ENCODE measurements at regions not wholly inside any gene's neighbourhood (a gene's known extent, or its start where the extent isn't known, plus 50 kb on each side); places are given as distances from the start of the nearest gene placed in this dataset.

DNA sequence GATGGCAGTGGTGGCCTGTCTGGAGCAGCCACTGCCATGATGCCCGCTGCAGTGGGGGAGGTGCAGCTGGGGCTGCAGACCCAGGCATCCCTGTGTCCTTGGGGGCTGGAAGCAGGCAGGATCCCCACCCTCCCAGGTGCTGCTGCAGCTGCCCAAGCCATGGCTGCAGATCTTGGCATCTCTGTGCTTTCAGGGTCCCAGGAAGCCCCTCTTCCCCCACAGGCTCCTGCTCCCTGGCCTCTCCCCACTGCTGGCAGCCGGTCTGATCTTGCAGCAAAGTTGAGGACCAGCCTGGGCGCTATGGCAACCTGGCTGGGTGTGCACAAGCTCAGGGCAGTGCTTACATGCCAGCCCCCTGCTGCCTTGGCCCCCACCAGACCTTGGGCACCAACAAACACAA is 78.5 kb downstream of the SAMD9 start:
- no peak overlapping the region for H3K27ac ChIP-seq
- TF ChIP-seq ZFX (IDR thresholded peaks at IDR 0.05), result no peak
- TF ChIP-seq, protein P1, sequence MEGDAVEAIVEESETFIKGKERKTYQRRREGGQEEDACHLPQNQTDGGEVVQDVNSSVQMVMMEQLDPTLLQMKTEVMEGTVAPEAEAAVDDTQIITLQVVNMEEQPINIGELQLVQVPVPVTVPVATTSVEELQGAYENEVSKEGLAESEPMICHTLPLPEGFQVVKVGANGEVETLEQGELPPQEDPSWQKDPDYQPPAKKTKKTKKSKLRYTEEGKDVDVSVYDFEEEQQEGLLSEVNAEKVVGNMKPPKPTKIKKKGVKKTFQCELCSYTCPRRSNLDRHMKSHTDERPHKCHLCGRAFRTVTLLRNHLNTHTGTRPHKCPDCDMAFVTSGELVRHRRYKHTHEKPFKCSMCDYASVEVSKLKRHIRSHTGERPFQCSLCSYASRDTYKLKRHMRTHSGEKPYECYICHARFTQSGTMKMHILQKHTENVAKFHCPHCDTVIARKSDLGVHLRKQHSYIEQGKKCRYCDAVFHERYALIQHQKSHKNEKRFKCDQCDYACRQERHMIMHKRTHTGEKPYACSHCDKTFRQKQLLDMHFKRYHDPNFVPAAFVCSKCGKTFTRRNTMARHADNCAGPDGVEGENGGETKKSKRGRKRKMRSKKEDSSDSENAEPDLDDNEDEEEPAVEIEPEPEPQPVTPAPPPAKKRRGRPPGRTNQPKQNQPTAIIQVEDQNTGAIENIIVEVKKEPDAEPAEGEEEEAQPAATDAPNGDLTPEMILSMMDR (conservative IDR thresholded peaks at IDR 0.05), result no peak

DNA sequence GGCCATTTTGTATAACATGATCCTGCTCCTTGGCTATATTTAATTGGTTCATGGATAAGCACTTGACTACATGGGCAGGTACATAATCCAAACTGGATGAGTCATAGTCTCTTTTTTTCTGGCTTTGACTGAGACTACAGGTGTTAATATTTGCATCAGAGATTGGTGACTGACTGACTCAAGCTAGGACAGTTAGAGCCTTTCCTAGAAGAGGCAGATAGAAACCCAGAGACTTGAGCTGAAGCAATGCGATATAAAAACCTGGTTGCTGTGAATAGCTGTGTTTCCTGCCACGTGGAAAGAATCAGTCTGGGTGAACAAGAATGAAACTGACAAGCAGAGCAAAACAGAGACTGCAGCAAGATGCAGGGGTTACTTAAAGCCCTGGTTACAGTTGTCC is 81.0 kb downstream of the SAMD9 start:
- TF ChIP-seq, protein P1 (conservative IDR thresholded peaks at IDR 0.05), result no peak
- no peak for TF ChIP-seq ZFX (IDR thresholded peaks at IDR 0.05)
- no peak overlapping the region for H3K27ac ChIP-seq

DNA sequence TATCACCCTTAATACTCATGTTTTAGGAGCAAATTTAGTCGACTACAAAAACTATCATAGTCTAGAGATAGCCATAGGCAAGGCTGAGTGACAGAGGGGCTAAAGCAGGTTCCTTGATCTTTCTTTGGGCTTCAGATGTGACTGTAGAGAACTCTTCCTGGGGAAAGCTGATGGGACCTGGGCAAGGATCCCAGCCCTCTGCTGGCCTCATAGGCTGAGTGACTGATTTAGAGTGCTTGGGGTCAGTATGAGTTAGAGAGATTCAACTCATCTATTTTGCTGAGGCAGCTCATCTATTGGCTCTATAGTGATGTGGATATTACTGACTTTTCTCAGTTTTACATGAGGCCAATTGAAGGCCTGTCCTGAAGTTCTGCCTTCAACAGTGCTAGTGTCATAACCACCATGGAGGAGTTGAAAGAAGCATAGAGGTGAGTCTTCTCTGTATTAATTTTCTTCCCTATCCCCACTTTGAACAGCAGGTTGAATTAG is 81.6 kb downstream of the SAMD9 start:
- no peak for TF ChIP-seq ZFX (IDR thresholded peaks at IDR 0.05)
- TF ChIP-seq, protein P1 (conservative IDR thresholded peaks at IDR 0.05), result no peak
- H3K27ac ChIP-seq, result no peak overlapping the region

DNA sequence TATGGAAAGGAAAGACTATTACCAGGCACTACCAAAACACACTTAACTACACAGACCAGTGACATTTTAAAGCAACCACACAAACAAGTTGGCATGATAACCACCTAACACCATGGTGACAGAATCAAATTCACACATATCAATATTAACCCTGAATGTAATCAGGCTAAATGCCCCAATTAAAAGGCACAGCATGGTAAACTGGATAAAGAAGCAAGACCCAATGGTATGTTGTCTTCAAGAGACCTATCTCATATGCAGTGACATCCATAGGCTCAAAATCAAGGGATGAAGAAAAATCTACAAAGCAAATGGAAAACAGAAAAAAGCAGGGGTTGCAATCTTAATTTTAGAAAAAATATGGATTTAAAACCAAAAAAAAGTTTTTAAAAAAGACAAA is 86.0 kb downstream of the SAMD9 start:
- TF ChIP-seq ZFX (IDR thresholded peaks at IDR 0.05), result no peak
- TF ChIP-seq, protein P1 (conservative IDR thresholded peaks at IDR 0.05), result no peak
- H3K27ac ChIP-seq, result no peak overlapping the region

DNA sequence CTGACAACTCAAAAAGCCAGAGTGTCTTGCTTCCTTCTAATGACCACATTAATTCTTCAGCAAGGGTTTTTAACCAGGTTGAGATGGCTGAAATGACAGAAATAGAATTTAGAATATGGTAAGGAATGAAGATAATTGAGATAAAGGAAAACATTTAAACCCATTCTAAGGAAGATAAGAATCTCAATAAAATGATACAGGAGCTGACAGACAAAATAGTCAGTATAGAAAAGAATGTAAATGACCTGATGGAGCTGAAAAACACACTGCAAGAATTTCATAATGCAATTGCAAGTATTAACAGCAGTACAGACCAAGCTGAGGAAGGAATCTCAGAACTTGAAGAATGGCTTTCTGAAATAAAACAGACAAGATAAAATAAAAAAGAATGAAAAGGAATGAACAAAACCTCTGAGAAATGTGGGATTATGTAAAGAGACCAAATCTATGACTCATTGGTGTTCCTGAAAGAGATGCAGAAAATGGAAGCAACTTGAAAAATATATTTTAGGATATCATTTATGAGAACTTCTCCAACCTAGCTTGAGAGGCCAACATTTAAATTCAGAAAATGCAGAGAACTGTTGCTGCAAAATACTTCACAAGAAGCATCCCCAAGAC is 87.1 kb downstream of the SAMD9 start:
- no peak for TF ChIP-seq ZFX (IDR thresholded peaks at IDR 0.05)
- TF ChIP-seq, protein P1 (conservative IDR thresholded peaks at IDR 0.05), result no peak
- no peak overlapping the region for H3K27ac ChIP-seq

DNA sequence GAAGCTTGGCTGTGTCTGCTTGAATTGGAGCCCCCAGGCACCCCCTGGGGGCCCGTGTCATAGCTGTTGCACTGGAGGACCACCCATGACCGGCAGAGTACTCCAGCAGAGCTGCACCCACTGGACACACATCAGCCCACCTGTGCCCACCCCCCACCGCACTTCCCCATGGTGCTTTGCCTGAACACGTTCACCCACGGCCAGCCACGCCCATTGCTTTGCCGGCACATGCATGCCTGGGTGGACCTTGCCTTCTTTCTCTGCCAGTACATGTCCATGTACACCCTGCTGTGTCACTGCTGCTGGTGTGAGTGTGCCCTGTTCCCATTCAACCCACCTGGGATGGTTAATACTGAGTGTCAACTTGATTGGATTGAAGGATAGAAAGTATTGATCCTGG is 88.7 kb downstream of the SAMD9 start:
- no peak for TF ChIP-seq ZFX (IDR thresholded peaks at IDR 0.05)
- TF ChIP-seq, protein P1 (conservative IDR thresholded peaks at IDR 0.05), result no peak
- H3K27ac ChIP-seq, result no peak overlapping the region

DNA sequence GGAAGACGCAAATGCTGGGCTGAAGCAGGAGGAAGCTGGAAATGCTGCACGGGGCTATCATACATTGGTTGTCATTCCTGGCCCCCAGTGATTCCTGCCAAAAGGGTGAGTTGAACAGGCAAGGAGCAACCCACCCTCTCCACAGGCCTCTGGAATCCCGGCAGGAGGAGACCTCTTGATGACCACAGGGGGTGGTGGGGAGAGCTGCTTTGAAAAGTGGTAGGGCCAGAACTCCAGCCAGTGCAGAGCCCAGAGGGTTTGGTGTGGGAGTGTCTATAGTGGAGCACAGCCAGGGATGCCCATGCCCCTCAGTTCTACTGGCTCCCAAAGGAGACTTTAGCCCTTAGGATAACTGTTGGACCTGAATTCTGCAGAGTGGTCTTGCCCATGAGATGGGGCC is 89.2 kb downstream of the SAMD9 start:
- TF ChIP-seq, protein P1 (conservative IDR thresholded peaks at IDR 0.05), result no peak
- TF ChIP-seq ZFX (IDR thresholded peaks at IDR 0.05), result no peak
- H3K27ac ChIP-seq, result no peak overlapping the region
